Subcutaneous abdominal adipose tissue (tissue), 5 donors: ENCODE measurements at regions not wholly inside any gene's neighbourhood (a gene's known extent, or its start where the extent isn't known, plus 50 kb on each side); places are given as distances from the start of the nearest gene placed in this dataset.

Experiments used
- H3K27ac ChIP-seq: one replicate; pipeline ENCODE4 v1.7.0; 2013; ENCODE audit warnings: low read depth, mild to moderate bottlenecking, inconsistent platforms, low read length, moderate library complexity
- H3K27me3 ChIP-seq, 5 donors: one replicate each; pipeline ENCODE4 v1.7.0; 2013; ENCODE audit warnings: low read length in 5 of 5, inconsistent platforms in 1 of 5; ENCODE audit not compliant: control insufficient read depth in 5 of 5, insufficient read depth in 4 of 5
- H3K36me3 ChIP-seq, 5 donors: one replicate each; pipeline ENCODE4 v1.7.0; 2013; ENCODE audit warnings: low read length in 5 of 5; ENCODE audit not compliant: control insufficient read depth in 5 of 5, insufficient read depth in 5 of 5
- H3K4me1 ChIP-seq, 5 donors: one replicate each; pipeline ENCODE4 v1.7.0; 2013; ENCODE audit warnings: low read length in 5 of 5, mild to moderate bottlenecking in 3 of 5, moderate library complexity in 1 of 5; ENCODE audit not compliant: control insufficient read depth in 5 of 5, insufficient read depth in 5 of 5
- H3K4me3 ChIP-seq, 5 donors: one replicate each; pipeline ENCODE4 v1.7.0; 2013; ENCODE audit warnings: low read length in 5 of 5, low read depth in 1 of 5
- H3K9ac ChIP-seq, 5 donors: one replicate each; pipeline ENCODE4 v1.7.0; 2013; ENCODE audit warnings: low read length in 5 of 5, mild to moderate bottlenecking in 4 of 5, moderate library complexity in 3 of 5
- H3K9me3 ChIP-seq, 5 donors: one replicate each; pipeline ENCODE4 v1.7.0; 2013; ENCODE audit warnings: low read length in 5 of 5; ENCODE audit not compliant: control insufficient read depth in 5 of 5
- donor health status: healthy.
- donor health status: healthy.
- donor health status: healthy.
- donor health status: healthy.
- donor health status: healthy.

- Histone ChIP-seq H3K9me3 (no peaks in the 10 kb centered on the region), H3K4me3 (no peak overlapping the region), H3K9ac (no peak overlapping the region), H3K4me1 (no peaks in the 10 kb centered on the region), H3K36me3 (no peaks in the 10 kb centered on the region), H3K27me3 (no peaks in the 10 kb centered on the region), H3K27ac (no peak overlapping the region)
Measured at GRCh38 chr4:179595671-179596410, 2153.6 kb upstream of the AGA start.

- Histone ChIP-seq H3K27me3 (no peaks in the 10 kb centered on the region), H3K9ac (no peak overlapping the region), H3K36me3 (no peaks in the 10 kb centered on the region), H3K4me1 (no peaks in the 10 kb centered on the region), H3K27ac (no peak overlapping the region), H3K4me3 (no peak overlapping the region), H3K9me3 (no peaks in the 10 kb centered on the region)
Measured at GRCh38 chr4:179596621-179597020, 2154.4 kb upstream of the AGA start.

- H3K4me1 ChIP-seq, result no peaks in the 10 kb centered on the region
- no peaks in the 10 kb centered on the region for H3K36me3 ChIP-seq
- H3K9ac ChIP-seq, result no peak overlapping the region
- no peak overlapping the region for H3K4me3 ChIP-seq
- H3K27ac ChIP-seq, result no peak overlapping the region
- no peaks in the 10 kb centered on the region for H3K9me3 ChIP-seq
- H3K27me3 ChIP-seq, result no peaks in the 10 kb centered on the region
Measured at GRCh38 chr4:179597301-179597700, 2155.1 kb upstream of the AGA start.

- Histone ChIP-seq H3K27me3 (no peaks in the 10 kb centered on the region), H3K4me1 (no peaks in the 10 kb centered on the region), H3K36me3 (no peaks in the 10 kb centered on the region), H3K4me3 (no peak overlapping the region), H3K27ac (no peak overlapping the region), H3K9me3 (no peaks in the 10 kb centered on the region), H3K9ac (no peak overlapping the region)
Measured at GRCh38 chr4:179601671-179602070, 2159.4 kb upstream of the AGA start.

GRCh38 chr4:179605196-179605595 lies 2163.0 kb upstream of the AGA start:
- Histone ChIP-seq H3K9me3 (peaks cover 0 to 4% (median 0%) of the 10 kb centered on the region in 5 donors), H3K27ac (no peak overlapping the region), H3K9ac (no peak overlapping the region)

GRCh38 chr4:179607003-179607402 lies 2164.8 kb upstream of the AGA start:
- Histone ChIP-seq H3K9ac (no peak overlapping the region), H3K27ac (no peak overlapping the region), H3K9me3 (peaks cover 0 to 4% (median 0%) of the 10 kb centered on the region in 5 donors), H3K4me3 (no peak overlapping the region), H3K36me3 (no peaks in the 10 kb centered on the region), H3K27me3 (no peaks in the 10 kb centered on the region), H3K4me1 (no peaks in the 10 kb centered on the region)

More at GRCh38 chr4:179605196-179605595, 2163.0 kb upstream of the AGA start:
- Histone ChIP-seq H3K4me1 (no peaks in the 10 kb centered on the region), H3K4me3 (no peak overlapping the region), H3K27me3 (no peaks in the 10 kb centered on the region), H3K36me3 (no peaks in the 10 kb centered on the region)

GRCh38 chr4:179615704-179616103 lies 2173.5 kb upstream of the AGA start:
- H3K4me1 ChIP-seq, result no peaks in the 10 kb centered on the region
- no peaks in the 10 kb centered on the region for H3K27me3 ChIP-seq
- H3K9me3 ChIP-seq, result peaks cover 0 to 4% (median 0%) of the 10 kb centered on the region in 5 donors
- no peaks in the 10 kb centered on the region for H3K36me3 ChIP-seq
- H3K4me3 ChIP-seq, result no peak overlapping the region
- no peak overlapping the region for H3K9ac ChIP-seq
- no peak overlapping the region for H3K27ac ChIP-seq

- Histone ChIP-seq H3K27me3 (no peaks in the 10 kb centered on the region), H3K9me3 (no peaks in the 10 kb centered on the region), H3K4me3 (no peak overlapping the region)
Measured at GRCh38 chr4:179618966-179619365, 2176.7 kb upstream of the AGA start.

GRCh38 chr4:179624768-179625181 lies 2182.5 kb upstream of the AGA start:
- Histone ChIP-seq H3K9ac (no peak overlapping the region), H3K4me3 (no peak overlapping the region), H3K4me1 (no peaks in the 10 kb centered on the region), H3K27me3 (no peaks in the 10 kb centered on the region), H3K36me3 (no peaks in the 10 kb centered on the region), H3K9me3 (no peaks in the 10 kb centered on the region), H3K27ac (no peak overlapping the region)

More at GRCh38 chr4:179618966-179619365, 2176.7 kb upstream of the AGA start:
- H3K4me1 ChIP-seq, result no peaks in the 10 kb centered on the region
- H3K9ac ChIP-seq, result no peak overlapping the region
- no peaks in the 10 kb centered on the region for H3K36me3 ChIP-seq
- H3K27ac ChIP-seq, result no peak overlapping the region

GRCh38 chr4:179625406-179625805 lies 2183.2 kb upstream of the AGA start:
- Histone ChIP-seq H3K9me3 (no peaks in the 10 kb centered on the region), H3K27ac (no peak overlapping the region), H3K36me3 (no peaks in the 10 kb centered on the region), H3K27me3 (no peaks in the 10 kb centered on the region), H3K9ac (no peak overlapping the region), H3K4me1 (no peaks in the 10 kb centered on the region), H3K4me3 (no peak overlapping the region)
